Kidney tubule cell (primary cell): ENCODE measurements at regions not wholly inside any gene's neighbourhood (a gene's known extent, or its start where the extent isn't known, plus 50 kb on each side); places are given as distances from the start of the nearest gene placed in this dataset.
"Not testable (repeated sequence)": the region's sequence is repeated elsewhere in the genome, so short reads cannot be mapped to it uniquely, and the experiment has no call there.

ENCODE experiments used
- DNase-seq: peaks from one replicate; pipeline ENCODE4 v3.0.0-alpha.2; 2018; ENCODE audit warnings: low spot score

- DNase-seq, result no peak
These were observed 52.0 kb upstream of the CPM start for GRCh38 chr12:68984796-68985573.

GRCh38 chr12:68997526-68997925 is 64.6 kb upstream of the CPM start:
- not testable (repeated sequence) for DNase-seq

GRCh38 chr12:68998041-68998440 is 65.1 kb upstream of the CPM start:
- no peak for DNase-seq

GRCh38 chr12:69000074-69000473 is 67.1 kb upstream of the CPM start:
- no peak for DNase-seq

GRCh38 chr12:69000540-69001243 is 67.7 kb upstream of the CPM start:
- peak; percentile 86 for DNase-seq

- DNase-seq, result no peak
These were observed 68.3 kb upstream of the CPM start for GRCh38 chr12:69001251-69001650.

- no peak for DNase-seq
These were observed 70.0 kb upstream of the CPM start for GRCh38 chr12:69002969-69003368.

GRCh38 chr12:69003991-69004390 is 71.0 kb upstream of the CPM start:
- no peak for DNase-seq

- peak; percentile 39 for DNase-seq
These were observed 74.3 kb upstream of the CPM start for GRCh38 chr12:69007101-69007854.

GRCh38 chr12:69007855-69008351 is 74.9 kb upstream of the CPM start:
- DNase-seq, result no peak

- DNase-seq, result peak; percentile 26
These were observed 75.5 kb upstream of the CPM start for GRCh38 chr12:69008520-69008919.

- no peak for DNase-seq
These were observed 81.1 kb upstream of the CPM start for GRCh38 chr12:69014047-69014446.

GRCh38 chr12:69015017-69015416 is 82.0 kb upstream of the CPM start:
- no peak for DNase-seq

- DNase-seq, result no peak
These were observed 82.9 kb upstream of the CPM start for GRCh38 chr12:69015831-69016230.

GRCh38 chr12:69019082-69019481 is 86.1 kb upstream of the CPM start:
- no peak for DNase-seq

- DNase-seq, result no peak
These were observed 86.9 kb upstream of the CPM start for GRCh38 chr12:69019910-69020309.

GRCh38 chr12:69022674-69023073 is 89.7 kb upstream of the CPM start:
- peak; percentile 73 for DNase-seq

GRCh38 chr12:69023840-69024239 is 90.9 kb upstream of the CPM start:
- DNase-seq, result peak; percentile 62

GRCh38 chr12:69024413-69024812 is 91.4 kb upstream of the CPM start:
- DNase-seq, result peak; percentile 98

GRCh38 chr12:69024907-69025306 is 91.9 kb upstream of the CPM start:
- peak; percentile 87 for DNase-seq

GRCh38 chr12:69026336-69026735 is 93.4 kb upstream of the CPM start:
- DNase-seq, result no peak

- DNase-seq, result peak; percentile 82
These were observed 94.5 kb upstream of the CPM start for GRCh38 chr12:69027411-69027881.
